IPS-18a (cell line): ENCODE measurements at regions not wholly inside any gene's neighbourhood (a gene's known extent, or its start where the extent isn't known, plus 50 kb on each side); places are given as distances from the start of the nearest gene placed in this dataset.

Source experiments
- H3K27ac ChIP-seq: one replicate; pipeline ENCODE4 v1.5.1; 2013; ENCODE audit warnings: low read length
- H3K27me3 ChIP-seq: one replicate; pipeline ENCODE4 v1.6.1; 2013; ENCODE audit warnings: mild to moderate bottlenecking, low read length; ENCODE audit not compliant: control insufficient read depth, insufficient read depth
- H3K36me3 ChIP-seq: one replicate; pipeline ENCODE4 v1.6.1; 2013; ENCODE audit warnings: low read depth, low read length; ENCODE audit not compliant: control insufficient read depth
- H3K4me1 ChIP-seq: one replicate; pipeline ENCODE4 v1.6.1; 2013; ENCODE audit warnings: low read depth, low read length; ENCODE audit not compliant: control insufficient read depth
- H3K4me3 ChIP-seq: one replicate; pipeline ENCODE4 v1.5.1; 2013; ENCODE audit warnings: low read length
- H3K9ac ChIP-seq: one replicate; pipeline ENCODE4 v1.6.1; 2013; ENCODE audit warnings: mild to moderate bottlenecking, low read length, moderate library complexity
- H3K9me3 ChIP-seq: one replicate; pipeline ENCODE4 v1.6.1; 2013; ENCODE audit warnings: low read depth, low read length; ENCODE audit not compliant: control insufficient read depth

DNA sequence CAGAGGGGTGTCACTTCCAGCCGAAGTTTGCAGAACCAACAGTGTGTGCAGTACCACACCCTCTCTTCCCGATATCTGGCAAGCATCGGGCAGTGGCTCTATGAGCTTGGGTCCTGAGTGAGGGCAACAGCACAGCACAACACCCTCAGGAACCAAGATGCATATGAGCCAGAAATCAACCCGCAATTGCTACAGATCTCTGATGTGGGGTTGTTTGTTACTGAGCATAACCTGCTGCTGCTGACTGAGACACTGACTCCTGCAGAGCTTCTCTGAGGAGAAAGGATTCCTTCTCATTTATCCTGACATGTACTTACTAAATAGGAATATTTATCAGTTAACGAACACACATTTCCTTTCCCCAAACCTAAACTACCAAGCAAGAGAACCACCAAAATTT is 218.3 kb downstream of the RBFOX3 start:
- no peak overlapping the region for H3K27ac ChIP-seq
- H3K9me3 ChIP-seq: no peaks in the 10 kb centered on the region
- no peaks in the 10 kb centered on the region for H3K4me1 ChIP-seq
- no peak overlapping the region for H3K4me3 ChIP-seq
- H3K27me3 ChIP-seq: peaks cover 14% of the 10 kb centered on the region
- no peak overlapping the region for H3K9ac ChIP-seq
- no peaks in the 10 kb centered on the region for H3K36me3 ChIP-seq

- Histone ChIP-seq H3K4me3 (no peak overlapping the region), H3K9me3 (no peaks in the 10 kb centered on the region), H3K4me1 (no peaks in the 10 kb centered on the region), H3K9ac (no peak overlapping the region), H3K36me3 (no peaks in the 10 kb centered on the region), H3K27ac (no peak overlapping the region), H3K27me3 (peaks cover 14% of the 10 kb centered on the region)
Observed at GRCh38 chr17:79391376-79392233, 219.2 kb downstream of the RBFOX3 start.

GRCh38 chr17:79389896-79390295 is 221.0 kb downstream of the RBFOX3 start:
- H3K27ac ChIP-seq: no peak overlapping the region
- no peaks in the 10 kb centered on the region for H3K4me1 ChIP-seq
- H3K9me3 ChIP-seq: no peaks in the 10 kb centered on the region
- H3K27me3 ChIP-seq: peaks cover 14% of the 10 kb centered on the region
- H3K9ac ChIP-seq: no peak overlapping the region
- H3K36me3 ChIP-seq: no peaks in the 10 kb centered on the region
- H3K4me3 ChIP-seq: no peak overlapping the region

DNA sequence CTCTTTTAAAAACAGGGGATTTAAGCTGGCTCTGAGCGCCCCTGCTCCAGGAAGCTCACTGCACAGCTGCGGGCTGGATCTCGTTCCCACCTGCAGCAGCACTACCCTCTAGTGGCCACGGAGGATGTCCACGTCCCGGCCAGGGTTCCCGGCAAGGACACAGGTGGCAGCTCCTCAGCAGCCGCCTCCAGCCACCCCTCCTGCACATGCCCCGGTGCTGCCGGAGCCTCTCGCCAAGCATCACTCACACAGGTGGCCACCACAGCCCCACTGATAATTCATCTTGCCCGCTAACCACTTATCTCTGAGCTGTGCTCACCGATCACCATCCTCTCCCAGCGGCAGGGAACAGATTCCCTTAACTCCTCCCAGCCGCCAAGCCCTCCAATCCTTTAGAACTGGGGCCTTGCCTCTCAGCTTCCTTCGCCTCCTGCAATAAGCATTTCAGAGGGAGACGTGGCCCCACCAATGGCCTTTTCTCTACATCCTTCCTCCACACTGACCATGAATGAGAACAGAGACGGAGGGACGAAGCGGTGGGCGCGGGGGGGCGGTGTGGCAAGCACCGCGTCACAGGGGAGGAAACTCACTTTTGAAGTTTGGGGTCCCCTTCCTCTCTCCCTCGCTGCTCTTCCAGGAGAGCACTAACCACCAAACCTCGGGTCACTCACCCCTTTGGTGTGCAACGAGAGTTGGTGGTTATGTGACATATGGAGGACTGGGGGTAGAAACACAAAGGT is 222.1 kb downstream of the RBFOX3 start:
- no peaks in the 10 kb centered on the region for H3K4me1 ChIP-seq
- H3K9ac ChIP-seq: no peak overlapping the region
- no peaks in the 10 kb centered on the region for H3K36me3 ChIP-seq
- H3K4me3 ChIP-seq: no peak overlapping the region
- no peak overlapping the region for H3K27ac ChIP-seq
- H3K9me3 ChIP-seq: no peaks in the 10 kb centered on the region
- peaks cover 14% of the 10 kb centered on the region for H3K27me3 ChIP-seq

DNA sequence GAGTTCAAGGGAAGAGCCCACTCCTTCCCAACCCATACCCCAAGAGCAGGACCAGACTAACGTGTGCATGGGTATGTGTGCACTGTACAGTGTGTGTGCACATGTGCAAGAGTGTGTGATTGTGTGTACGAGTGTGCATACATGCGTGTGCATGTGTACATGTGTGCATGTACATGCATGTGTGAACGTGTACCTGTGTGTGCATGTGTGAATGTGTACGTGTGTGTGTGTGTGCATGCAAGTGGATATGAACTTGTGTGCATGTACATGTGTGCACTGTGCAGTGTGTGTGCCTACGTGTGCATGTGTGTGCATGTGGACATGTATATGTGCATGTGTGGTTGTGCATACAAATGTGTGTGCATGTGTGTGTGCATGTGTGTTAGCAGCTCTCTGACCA is 223.1 kb downstream of the RBFOX3 start:
- no peak overlapping the region for H3K9ac ChIP-seq
- no peaks in the 10 kb centered on the region for H3K4me1 ChIP-seq
- H3K9me3 ChIP-seq: no peaks in the 10 kb centered on the region
- H3K27me3 ChIP-seq: peaks cover 10% of the 10 kb centered on the region
- no peak overlapping the region for H3K4me3 ChIP-seq
- H3K27ac ChIP-seq: no peak overlapping the region
- no peaks in the 10 kb centered on the region for H3K36me3 ChIP-seq

- no peaks in the 10 kb centered on the region for H3K27me3 ChIP-seq
Observed at GRCh38 chr17:79385962-79386563, 224.8 kb downstream of the RBFOX3 start.

DNA sequence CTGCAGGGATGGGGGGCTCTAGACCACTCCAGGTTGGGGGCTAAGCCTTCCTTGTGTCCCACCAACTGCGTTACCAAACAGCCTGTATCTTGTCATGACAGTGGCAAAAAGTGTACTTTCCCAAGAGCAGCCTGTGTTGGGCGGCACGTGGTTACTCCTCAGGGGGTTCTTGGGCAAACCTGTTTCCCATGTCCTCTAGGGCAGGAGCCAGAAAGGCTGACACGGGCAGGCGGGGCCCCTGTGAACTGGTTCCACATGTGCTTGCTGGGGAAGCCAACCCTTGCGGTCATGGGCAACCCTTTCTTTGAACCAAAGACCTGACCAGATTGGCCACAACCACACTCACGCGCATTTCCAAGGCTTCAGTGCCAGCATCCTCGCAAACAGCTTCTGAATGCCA is 228.5 kb downstream of the RBFOX3 start:
- Histone ChIP-seq H3K9ac (no peak overlapping the region), H3K9me3 (no peaks in the 10 kb centered on the region), H3K27me3 (no peaks in the 10 kb centered on the region), H3K4me3 (no peak overlapping the region), H3K4me1 (no peaks in the 10 kb centered on the region), H3K27ac (no peak overlapping the region), H3K36me3 (no peaks in the 10 kb centered on the region)

More at GRCh38 chr17:79385962-79386563, 224.8 kb downstream of the RBFOX3 start:
- no peak overlapping the region for H3K27ac ChIP-seq
- H3K36me3 ChIP-seq: no peaks in the 10 kb centered on the region
- no peaks in the 10 kb centered on the region for H3K9me3 ChIP-seq
- no peak overlapping the region for H3K4me3 ChIP-seq
- no peaks in the 10 kb centered on the region for H3K4me1 ChIP-seq
- H3K9ac ChIP-seq: no peak overlapping the region

DNA sequence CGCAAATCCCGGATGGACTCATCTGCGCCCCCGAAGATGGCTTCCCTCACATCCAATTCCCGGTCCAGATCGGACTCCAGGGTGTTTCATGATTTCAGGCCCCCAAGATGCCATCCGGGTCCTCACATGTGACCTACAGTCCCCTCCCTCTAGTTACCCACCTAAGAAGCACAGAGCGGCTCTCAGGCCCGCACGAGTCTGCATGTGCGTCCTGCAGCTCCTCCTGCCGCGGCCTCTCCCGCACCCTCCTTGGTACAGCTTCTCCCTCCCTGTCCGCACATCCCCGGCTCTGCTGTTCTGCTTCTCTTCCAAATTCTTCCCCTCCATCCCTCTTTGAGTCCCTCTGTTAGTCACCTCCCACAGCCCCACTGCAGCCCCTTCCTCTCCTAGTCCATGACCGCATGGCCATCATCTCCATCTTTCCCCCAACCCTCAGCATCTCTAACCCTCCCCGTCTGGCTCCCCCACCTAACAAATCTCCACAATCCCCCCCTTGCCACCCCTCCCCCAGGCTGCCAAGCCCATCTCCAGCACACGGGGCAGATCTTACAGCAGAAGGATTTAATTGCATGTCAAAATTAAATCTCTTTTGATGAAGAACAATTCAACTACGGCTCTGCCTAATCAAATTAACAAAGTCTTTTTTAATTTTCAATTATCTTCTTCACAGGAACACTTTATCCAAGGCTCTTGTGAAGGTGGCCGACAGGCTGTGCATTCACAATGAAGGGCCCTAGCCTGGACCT is 231.0 kb downstream of the RBFOX3 start:
- Histone ChIP-seq H3K27me3 (no peaks in the 10 kb centered on the region), H3K36me3 (no peaks in the 10 kb centered on the region), H3K9ac (no peak overlapping the region), H3K27ac (no peak overlapping the region), H3K4me1 (no peaks in the 10 kb centered on the region), H3K9me3 (no peaks in the 10 kb centered on the region), H3K4me3 (no peak overlapping the region)

GRCh38 chr17:79377230-79377786 is 233.5 kb downstream of the RBFOX3 start:
- H3K4me1 ChIP-seq: no peaks in the 10 kb centered on the region
- no peak overlapping the region for H3K9ac ChIP-seq
- no peaks in the 10 kb centered on the region for H3K9me3 ChIP-seq
- no peaks in the 10 kb centered on the region for H3K27me3 ChIP-seq
- no peak overlapping the region for H3K27ac ChIP-seq
- no peak overlapping the region for H3K4me3 ChIP-seq
- H3K36me3 ChIP-seq: no peaks in the 10 kb centered on the region

DNA sequence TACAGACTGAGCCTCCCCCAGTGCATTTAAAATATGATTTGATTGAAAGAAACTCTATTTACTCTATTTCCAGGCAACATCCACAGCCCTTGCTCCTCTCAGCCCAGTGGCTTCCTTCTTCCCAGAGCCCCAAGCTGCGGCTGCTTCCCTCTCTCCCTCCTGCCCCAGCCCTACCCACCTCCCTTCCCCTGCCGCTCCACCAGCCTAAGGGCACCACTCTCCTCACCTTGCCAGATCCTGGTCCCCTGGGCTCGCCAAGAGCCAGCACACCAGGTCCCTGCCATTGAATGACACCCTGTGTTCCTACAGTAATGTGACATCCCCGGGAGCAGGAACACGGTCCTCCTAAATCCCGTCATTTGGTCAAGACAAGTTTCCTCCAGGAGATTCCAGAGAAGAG is 236.0 kb downstream of the RBFOX3 start:
- Histone ChIP-seq H3K36me3 (no peaks in the 10 kb centered on the region), H3K27me3 (no peaks in the 10 kb centered on the region), H3K4me1 (no peaks in the 10 kb centered on the region), H3K9me3 (no peaks in the 10 kb centered on the region), H3K4me3 (no peak overlapping the region), H3K9ac (no peak overlapping the region), H3K27ac (no peak overlapping the region)
